CD14-positive monocyte (primary cell): ENCODE measurements at regions not wholly inside any gene's neighbourhood (a gene's known extent, or its start where the extent isn't known, plus 50 kb on each side); places are given as distances from the start of the nearest gene placed in this dataset.

ENCODE experiments used
- DNase-seq, 3 donors: peaks; one replicate each; pipeline ENCODE4 v3.0.0-alpha.2; 2011 to 2022
- H2AFZ ChIP-seq: 2 replicates; pipeline ENCODE4 v1.6.0; 2012; ENCODE audit warnings: mild to moderate bottlenecking, low read depth, low read length, inconsistent platforms; ENCODE audit not compliant: insufficient read depth, poor library complexity, severe bottlenecking
- H3K27ac ChIP-seq, 2 donors: 1 replicate in 1 of 2; 2 replicates in 1 of 2; pipeline ENCODE4 v1.5.1; 2012 to 2013; ENCODE audit warnings: low read length in 2 of 2, control low read depth in 1 of 2, inconsistent platforms in 1 of 2, low read depth in 1 of 2, mild to moderate bottlenecking in 1 of 2
- H3K27me3 ChIP-seq, 2 donors: one replicate each; pipeline versions ENCODE4 v1.6.0 to v1.6.1; 2011 to 2013; ENCODE audit warnings: low read length in 2 of 2; ENCODE audit not compliant: control insufficient read depth in 2 of 2, insufficient read depth in 2 of 2
- H3K36me3 ChIP-seq, 2 donors: replicated peaks in 1 of 2; 1 replicate in 1 of 2; 2 replicates in 1 of 2; pipeline versions ENCODE4 v1.5.1 to v1.6.1; 2012 to 2013; ENCODE audit warnings: low read length in 2 of 2, control low read depth in 1 of 2, inconsistent platforms in 1 of 2, mild to moderate bottlenecking in 1 of 2; ENCODE audit not compliant: insufficient read depth in 2 of 2, control insufficient read depth in 1 of 2
- H3K4me1 ChIP-seq, 2 donors: 1 replicate in 1 of 2; 2 replicates in 1 of 2; pipeline versions ENCODE4 v1.5.1 to v1.6.1; 2012 to 2013; ENCODE audit warnings: low read length in 2 of 2, control low read depth in 1 of 2, inconsistent platforms in 1 of 2, mild to moderate bottlenecking in 1 of 2, moderate library complexity in 1 of 2; ENCODE audit not compliant: insufficient read depth in 2 of 2, control insufficient read depth in 1 of 2
- H3K4me2 ChIP-seq: replicated peaks from 2 replicates; pipeline ENCODE3; 2012; ENCODE audit warnings: low read length, moderate library complexity, mild to moderate bottlenecking; ENCODE audit not compliant: poor library complexity, severe bottlenecking; ENCODE audit errors: extremely low read depth
- H3K4me3 ChIP-seq, 3 experiments: fragments of 200-600 bp in 1 of 3; sonication (generic) in 1 of 3; replicated peaks in 1 of 3; 1 replicate in 2 of 3; 2 replicates in 1 of 3; pipeline ENCODE4 v1.5.1; 2011 to 2013; ENCODE audit warnings: low read length in 3 of 3, mild to moderate bottlenecking in 3 of 3, control low read depth in 2 of 3, low read depth in 2 of 3, inconsistent platforms in 1 of 3, moderate library complexity in 1 of 3
- H3K79me2 ChIP-seq: 2 replicates; pipeline ENCODE4 v1.6.0; 2012; ENCODE audit warnings: mild to moderate bottlenecking, control low read depth, inconsistent platforms, low read length, moderate library complexity; ENCODE audit not compliant: insufficient read depth
- H3K9ac ChIP-seq: 2 replicates; pipeline ENCODE4 v1.6.0; 2017; ENCODE audit warnings: low read length, mild to moderate bottlenecking; ENCODE audit not compliant: insufficient read depth, poor library complexity, severe bottlenecking
- H3K9me3 ChIP-seq, 2 donors: replicated peaks in 1 of 2; 1 replicate in 1 of 2; 2 replicates in 1 of 2; pipeline versions ENCODE4 v1.5.1 to v1.6.1; 2012 to 2013; ENCODE audit warnings: low read length in 2 of 2, control low read depth in 1 of 2; ENCODE audit not compliant: control insufficient read depth in 1 of 2, insufficient read depth in 1 of 2
- H4K20me1 ChIP-seq: 2 replicates; pipeline ENCODE4 v1.6.0; 2012; ENCODE audit warnings: mild to moderate bottlenecking, low read length, control low read depth, moderate library complexity; ENCODE audit not compliant: insufficient read depth
- H3K27ac Mint-ChIP-seq, 7 donors: one replicate each; pipeline ENCODE4 v1.8.0; 2020; ENCODE audit warnings: mild to moderate bottlenecking in 7 of 7, mixed read lengths in 7 of 7, moderate library complexity in 6 of 7, inconsistent platforms in 2 of 7
- H3K27me3 Mint-ChIP-seq, 3 donors: one replicate each; pipeline ENCODE4 v1.8.0; 2021 to 2022; ENCODE audit warnings: low read depth in 3 of 3, mild to moderate bottlenecking in 3 of 3, mixed read lengths in 3 of 3, moderate library complexity in 3 of 3, inconsistent platforms in 1 of 3
- H3K36me3 Mint-ChIP-seq, 2 donors: one replicate each; pipeline ENCODE4 v1.8.0; 2020; ENCODE audit warnings: mixed read lengths in 2 of 2, inconsistent platforms in 1 of 2, mild to moderate bottlenecking in 1 of 2
- H3K4me1 Mint-ChIP-seq: one replicate; pipeline ENCODE4 v1.8.0; 2020; ENCODE audit warnings: mild to moderate bottlenecking, mixed read lengths
- H3K4me3 Mint-ChIP-seq, 2 donors: one replicate each; pipeline ENCODE4 v1.8.0; 2020; ENCODE audit warnings: mild to moderate bottlenecking in 2 of 2, mixed read lengths in 2 of 2, moderate library complexity in 1 of 2
- H3K9me3 Mint-ChIP-seq, 7 donors: one replicate each; pipeline ENCODE4 v1.8.0; 2020 to 2022; ENCODE audit warnings: mixed read lengths in 7 of 7, mild to moderate bottlenecking in 6 of 7, moderate library complexity in 6 of 7, inconsistent platforms in 2 of 7
- WGBS: methylation state at CpG from one replicate; pipeline ENCODE4 v1.1.5; 2013; ENCODE audit warnings: missing lambda C conversion rate; ENCODE audit not compliant: insufficient coverage; 5-methylcytosine and 5-hydroxymethylcytosine counted together
- intact Hi-C, 2 donors: fragments of 100-400 bp; cut with micrococcal nuclease; formaldehyde crosslinking; loops; one replicate each; pipeline versions ENCODE4 v1.15.0 to v1.15.1; 2023
- TF ChIP-seq, protein P1 (sequence below): fragments of 200-600 bp; IDR thresholded peaks from one replicate; pipeline ENCODE4 v1.8.0; 2022; ENCODE audit warnings: antibody characterized with exemption, mild to moderate bottlenecking

- no peaks in the 10 kb centered on the region for H3K36me3 ChIP-seq
- H3K4me1 Mint-ChIP-seq: no peaks in the 10 kb centered on the region
- H3K36me3 Mint-ChIP-seq: no peaks in the 10 kb centered on the region
- H3K9me3 Mint-ChIP-seq: no peaks in the 10 kb centered on the region
- H3K27me3 Mint-ChIP-seq: peaks cover 0 to 2% (median 0%) of the 10 kb centered on the region in 3 donors
- no peak overlapping the region for H3K4me3 Mint-ChIP-seq
- no peaks in the 10 kb centered on the region for H3K27me3 ChIP-seq
- no peak overlapping the region for H3K4me3 ChIP-seq
- H3K9me3 ChIP-seq: no peaks in the 10 kb centered on the region
- H3K27ac Mint-ChIP-seq: peak overlapping the region in 1 of 7 donors; percentile 64
- no peak for DNase-seq
- H3K4me2 ChIP-seq: no peak overlapping the region
- intact Hi-C loops: no loop called here
- no peak overlapping the region for H2AFZ ChIP-seq
- H4K20me1 ChIP-seq: no peaks in the 10 kb centered on the region
- no peak overlapping the region for H3K27ac ChIP-seq
- H3K9ac ChIP-seq: no peak overlapping the region
- WGBS: no CpG with 5 or more reads among the region's 6 CpGs
- no peaks in the 10 kb centered on the region for H3K79me2 ChIP-seq
- TF ChIP-seq, protein P1, sequence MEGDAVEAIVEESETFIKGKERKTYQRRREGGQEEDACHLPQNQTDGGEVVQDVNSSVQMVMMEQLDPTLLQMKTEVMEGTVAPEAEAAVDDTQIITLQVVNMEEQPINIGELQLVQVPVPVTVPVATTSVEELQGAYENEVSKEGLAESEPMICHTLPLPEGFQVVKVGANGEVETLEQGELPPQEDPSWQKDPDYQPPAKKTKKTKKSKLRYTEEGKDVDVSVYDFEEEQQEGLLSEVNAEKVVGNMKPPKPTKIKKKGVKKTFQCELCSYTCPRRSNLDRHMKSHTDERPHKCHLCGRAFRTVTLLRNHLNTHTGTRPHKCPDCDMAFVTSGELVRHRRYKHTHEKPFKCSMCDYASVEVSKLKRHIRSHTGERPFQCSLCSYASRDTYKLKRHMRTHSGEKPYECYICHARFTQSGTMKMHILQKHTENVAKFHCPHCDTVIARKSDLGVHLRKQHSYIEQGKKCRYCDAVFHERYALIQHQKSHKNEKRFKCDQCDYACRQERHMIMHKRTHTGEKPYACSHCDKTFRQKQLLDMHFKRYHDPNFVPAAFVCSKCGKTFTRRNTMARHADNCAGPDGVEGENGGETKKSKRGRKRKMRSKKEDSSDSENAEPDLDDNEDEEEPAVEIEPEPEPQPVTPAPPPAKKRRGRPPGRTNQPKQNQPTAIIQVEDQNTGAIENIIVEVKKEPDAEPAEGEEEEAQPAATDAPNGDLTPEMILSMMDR: no peak
- no peaks in the 10 kb centered on the region for H3K4me1 ChIP-seq
These were observed 391.1 kb upstream of the HSF2 start for GRCh38 chr6:122008101-122008999.

DNA sequence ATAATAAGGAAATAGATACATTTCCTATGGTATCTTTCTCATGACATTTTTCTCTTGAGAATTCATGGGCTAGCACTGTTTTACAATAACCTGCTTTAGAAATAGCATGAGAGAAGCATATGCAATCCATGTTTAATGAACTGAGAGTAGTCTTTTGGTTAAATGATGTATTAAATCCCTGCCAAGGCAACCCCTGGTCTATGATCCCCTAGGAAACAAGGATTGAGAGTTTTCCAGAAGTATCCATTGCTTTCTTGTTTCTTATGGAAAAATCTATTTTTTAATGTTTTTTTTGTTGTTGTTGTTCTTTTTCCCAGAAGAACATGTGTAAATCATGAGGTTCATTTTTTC is 390.5 kb upstream of the HSF2 start:
- Histone ChIP-seq H3K27me3 (no peaks in the 10 kb centered on the region), H3K9ac (no peak overlapping the region), H2AFZ (no peak overlapping the region), H3K79me2 (no peaks in the 10 kb centered on the region), H3K27ac (no peak overlapping the region), H3K36me3 (no peaks in the 10 kb centered on the region), H3K9me3 (no peaks in the 10 kb centered on the region), H3K4me1 (no peaks in the 10 kb centered on the region), H4K20me1 (no peaks in the 10 kb centered on the region), H3K4me3 (no peak overlapping the region), H3K4me2 (no peak overlapping the region)
- H3K27me3 Mint-ChIP-seq: peaks cover 0 to 2% (median 0%) of the 10 kb centered on the region in 3 donors
- H3K4me1 Mint-ChIP-seq: no peaks in the 10 kb centered on the region
- H3K27ac Mint-ChIP-seq: no peak overlapping the region
- TF ChIP-seq, protein P1: no peak
- no peak overlapping the region for H3K4me3 Mint-ChIP-seq
- intact Hi-C loops: no loop called here
- no peaks in the 10 kb centered on the region for H3K9me3 Mint-ChIP-seq
- no peaks in the 10 kb centered on the region for H3K36me3 Mint-ChIP-seq
- DNase-seq: no peak
